ENCODE measurements at regions not wholly inside any gene's neighbourhood (a gene's known extent, or its start where the extent isn't known, plus 50 kb on each side); places are given as distances from the start of the nearest gene placed in this dataset.

DNA sequence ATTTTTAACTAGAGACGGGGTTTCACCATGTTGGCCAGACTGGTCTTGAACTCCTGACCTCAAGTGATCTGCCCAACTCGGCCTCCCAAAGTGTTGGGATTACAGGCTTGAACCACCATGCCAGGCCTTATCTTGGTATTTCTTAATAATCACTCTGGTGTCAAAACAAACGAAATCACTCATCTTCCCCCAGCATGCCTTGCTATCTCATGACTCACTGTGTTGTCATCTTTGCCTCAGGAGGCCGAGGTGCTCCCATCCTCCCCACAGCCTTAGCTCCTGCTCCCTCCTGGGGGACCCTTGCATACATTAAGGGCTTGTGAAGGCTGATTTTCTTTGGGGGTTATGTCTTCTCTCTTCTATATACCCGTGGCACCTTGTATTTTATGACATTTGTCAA, 250.1 kb upstream of the DPP10 start:
- 49 to 80% (median 68%) methylated on average over 5 of the region's 5 CpGs for WGBS, 5 donors
- Histone ChIP-seq H3K36me3 (no peaks in the 10 kb centered on the region), H3K27ac (no peak overlapping the region), H3K4me1 (no peaks in the 10 kb centered on the region), H3K9me3 (no peaks in the 10 kb centered on the region), H3K4me3 (no peak overlapping the region), H3K27me3 (replicated peaks in 1 of 7) (no peaks in the 10 kb centered on the region)
- intact Hi-C loops (cut with DNase I; ENCODE audit: low total_unique reads): no loop called here
- no peak for TF ChIP-seq POLR2AphosphoS5 (IDR thresholded peaks at IDR 0.05)
- TF ChIP-seq POLR2A (IDR thresholded peaks at IDR 0.05): no peak
- TF ChIP-seq, protein P1, sequence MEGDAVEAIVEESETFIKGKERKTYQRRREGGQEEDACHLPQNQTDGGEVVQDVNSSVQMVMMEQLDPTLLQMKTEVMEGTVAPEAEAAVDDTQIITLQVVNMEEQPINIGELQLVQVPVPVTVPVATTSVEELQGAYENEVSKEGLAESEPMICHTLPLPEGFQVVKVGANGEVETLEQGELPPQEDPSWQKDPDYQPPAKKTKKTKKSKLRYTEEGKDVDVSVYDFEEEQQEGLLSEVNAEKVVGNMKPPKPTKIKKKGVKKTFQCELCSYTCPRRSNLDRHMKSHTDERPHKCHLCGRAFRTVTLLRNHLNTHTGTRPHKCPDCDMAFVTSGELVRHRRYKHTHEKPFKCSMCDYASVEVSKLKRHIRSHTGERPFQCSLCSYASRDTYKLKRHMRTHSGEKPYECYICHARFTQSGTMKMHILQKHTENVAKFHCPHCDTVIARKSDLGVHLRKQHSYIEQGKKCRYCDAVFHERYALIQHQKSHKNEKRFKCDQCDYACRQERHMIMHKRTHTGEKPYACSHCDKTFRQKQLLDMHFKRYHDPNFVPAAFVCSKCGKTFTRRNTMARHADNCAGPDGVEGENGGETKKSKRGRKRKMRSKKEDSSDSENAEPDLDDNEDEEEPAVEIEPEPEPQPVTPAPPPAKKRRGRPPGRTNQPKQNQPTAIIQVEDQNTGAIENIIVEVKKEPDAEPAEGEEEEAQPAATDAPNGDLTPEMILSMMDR (IDR thresholded peaks at IDR 0.05 in 8 of 11, conservative IDR thresholded peaks at IDR 0.05 in 3 of 11): no peak
- no peak for DNase-seq

DNA sequence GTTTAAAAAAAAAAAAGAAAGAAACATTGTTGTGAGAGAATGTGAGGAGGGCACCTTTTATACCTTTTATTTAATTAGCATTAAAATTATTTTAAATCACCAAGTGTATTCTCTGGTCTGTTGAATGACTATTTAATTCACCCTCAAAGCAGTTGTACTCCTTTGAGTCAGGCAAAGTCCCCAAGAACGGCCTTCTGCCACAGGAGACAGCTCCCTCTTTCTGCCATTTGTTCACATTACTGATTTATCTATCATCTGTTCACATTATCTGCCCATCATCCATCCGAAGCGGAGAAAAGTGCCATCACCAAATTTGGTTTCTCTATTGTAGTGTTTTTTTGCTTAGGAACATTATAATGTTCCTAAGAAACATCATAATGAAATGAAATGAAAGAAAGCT, 240.7 kb upstream of the DPP10 start:
- Histone ChIP-seq H3K27ac (no peak overlapping the region), H3K36me3 (no peaks in the 10 kb centered on the region), H3K9me3 (peaks cover 0 to 4% (median 0%) of the 10 kb centered on the region in 8 donors), H3K4me1 (no peaks in the 10 kb centered on the region), H3K4me3 (no peak overlapping the region), H3K27me3 (replicated peaks in 1 of 7) (no peaks in the 10 kb centered on the region)
- WGBS, 5 donors: 72 to 85% (median 77%) methylated on average over 3 of the region's 3 CpGs
- DNase-seq: no peak
- TF ChIP-seq POLR2A (IDR thresholded peaks at IDR 0.05) (no peak), POLR2AphosphoS5 (IDR thresholded peaks at IDR 0.05) (no peak)
- TF ChIP-seq, protein P1 (IDR thresholded peaks at IDR 0.05 in 8 of 11, conservative IDR thresholded peaks at IDR 0.05 in 3 of 11): no peak
- intact Hi-C loops (cut with DNase I; ENCODE audit: low total_unique reads): no loop called here

DNA sequence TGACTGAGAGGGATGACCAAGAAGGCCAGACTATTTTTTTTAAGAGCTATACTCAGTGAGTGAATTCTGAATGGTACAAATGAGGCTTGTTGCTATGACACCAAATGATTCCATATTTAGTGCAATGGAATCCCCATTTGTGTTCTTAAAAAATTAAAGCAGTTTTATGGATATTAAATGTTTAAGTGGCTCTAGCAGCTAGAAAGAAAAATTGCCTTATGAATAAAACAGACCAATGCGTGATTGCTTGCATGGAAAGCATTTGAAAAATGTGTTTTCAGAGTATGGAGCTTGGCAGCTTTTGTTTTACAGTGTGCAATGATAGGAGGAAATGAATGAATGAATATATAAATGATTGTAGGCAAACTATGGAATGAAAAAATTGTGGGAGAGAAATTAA, 238.8 kb upstream of the DPP10 start:
- no peak overlapping the region for H3K4me3 ChIP-seq
- TF ChIP-seq POLR2A (IDR thresholded peaks at IDR 0.05): no peak
- TF ChIP-seq, protein P1 (IDR thresholded peaks at IDR 0.05 in 8 of 11, conservative IDR thresholded peaks at IDR 0.05 in 3 of 11): no peak
- no peak for TF ChIP-seq POLR2AphosphoS5 (IDR thresholded peaks at IDR 0.05)
- DNase-seq: no peak
- intact Hi-C loops (cut with DNase I; ENCODE audit: low total_unique reads): no loop called here
- H3K36me3 ChIP-seq: no peaks in the 10 kb centered on the region
- peaks cover 0 to 11% (median 0%) of the 10 kb centered on the region in 7 donors for H3K27me3 ChIP-seq (replicated peaks in 1 of 7)
- whole genome bisulfite sequencing, 5 donors: 44 to 91% (median 83%) methylated on average over 1 of the region's 1 CpG
- H3K9me3 ChIP-seq: peaks cover 0 to 4% (median 0%) of the 10 kb centered on the region in 8 donors
- no peak overlapping the region for H3K27ac ChIP-seq
- no peaks in the 10 kb centered on the region for H3K4me1 ChIP-seq

DNA sequence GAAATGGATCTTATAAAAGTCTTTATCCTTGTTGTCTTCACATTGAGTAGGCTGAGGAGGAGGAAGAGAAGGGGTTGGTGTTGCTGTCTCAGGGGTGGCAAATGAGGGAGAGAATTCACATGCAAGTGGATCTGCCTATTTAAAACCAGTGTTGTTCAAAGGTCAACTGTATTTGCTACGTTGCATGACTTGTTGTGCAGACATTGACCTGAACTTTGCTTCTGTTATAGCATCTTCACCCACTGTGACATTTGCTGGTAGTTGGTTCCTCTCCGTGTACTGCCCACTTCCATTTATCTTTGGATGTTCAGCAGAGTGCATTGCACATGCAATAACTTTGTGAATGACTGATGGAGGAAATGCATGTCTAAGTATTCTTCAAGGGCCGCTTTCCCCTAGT, 228.6 kb upstream of the DPP10 start:
- Histone ChIP-seq H3K27me3 (replicated peaks in 1 of 7) (peaks cover 0 to 6% (median 0%) of the 10 kb centered on the region in 7 donors), H3K27ac (no peak overlapping the region), H3K4me1 (no peaks in the 10 kb centered on the region), H3K9me3 (no peaks in the 10 kb centered on the region), H3K4me3 (no peak overlapping the region), H3K36me3 (no peaks in the 10 kb centered on the region)
- intact Hi-C loops (cut with DNase I; ENCODE audit: low total_unique reads): no loop called here
- DNase-seq: no peak
- 64 to 78% (median 76%) methylated on average over 3 of the region's 3 CpGs for WGBS, 5 donors
- TF ChIP-seq, protein P1 (IDR thresholded peaks at IDR 0.05 in 8 of 11, conservative IDR thresholded peaks at IDR 0.05 in 3 of 11): no peak
- TF ChIP-seq POLR2AphosphoS5 (IDR thresholded peaks at IDR 0.05): no peak
- TF ChIP-seq POLR2A (IDR thresholded peaks at IDR 0.05): no peak
